NCI-H526 treated with DMSO at 0.1 percent for 48 hours (cell line): ENCODE measurements at regions not wholly inside any gene's neighbourhood (a gene's known extent, or its start where the extent isn't known, plus 50 kb on each side); places are given as distances from the start of the nearest gene placed in this dataset.
"Not testable (repeated sequence)": the region's sequence is repeated elsewhere in the genome, so short reads cannot be mapped to it uniquely, and the experiment has no call there.

Experiments used
- DNase-seq: peaks from one replicate; lab custom pipeline; 2025; lab: John Stamatoyannopoulos, UW

- no peak for DNase-seq
These were observed 347.6 kb downstream of the TMEM121 start for GRCh38 chr14:105873870-105874512.

GRCh38 chr14:105876158-105876557 lies 349.8 kb downstream of the TMEM121 start:
- no peak for DNase-seq

DNA sequence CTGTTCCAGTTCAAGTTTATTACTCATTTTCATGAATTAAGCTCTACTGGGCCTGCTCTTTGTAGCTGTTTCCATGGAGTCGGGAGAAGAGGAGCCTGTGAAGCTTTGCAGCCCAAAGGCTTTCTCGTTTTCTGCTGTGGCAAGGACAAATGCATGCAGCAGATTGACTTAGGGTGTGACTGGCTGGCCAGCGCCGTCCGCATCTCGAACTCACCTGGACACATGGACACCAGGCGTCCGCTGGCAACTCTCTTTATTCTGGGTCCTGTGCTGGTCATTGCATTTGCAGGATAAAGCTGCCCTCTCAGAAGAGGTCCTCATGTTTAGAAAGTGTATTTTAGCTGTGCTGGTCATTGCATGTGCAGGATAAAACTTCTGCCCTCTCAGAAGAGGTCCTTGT lies 350.4 kb downstream of the TMEM121 start:
- no peak for DNase-seq

DNA sequence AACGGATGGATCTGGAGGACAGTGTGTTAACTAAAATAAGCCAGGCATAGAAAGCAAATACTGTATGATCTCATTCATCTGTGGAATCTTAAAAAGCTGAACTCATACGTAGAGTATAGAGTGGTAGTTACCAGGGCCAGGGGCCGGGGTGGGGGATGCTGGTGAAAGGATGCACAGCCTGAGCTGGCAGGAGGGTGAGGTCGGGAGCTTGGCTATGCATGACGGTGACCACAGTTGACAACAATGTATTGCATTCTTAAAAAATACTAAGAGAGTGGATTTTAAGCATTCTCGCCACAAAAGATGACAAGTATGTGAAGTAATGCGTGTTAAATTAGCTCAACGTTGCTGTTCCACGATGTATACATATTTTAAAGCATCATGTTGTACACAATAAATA lies 351.3 kb downstream of the TMEM121 start:
- no peak for DNase-seq

- DNase-seq, result no peak
These were observed 351.7 kb downstream of the TMEM121 start for GRCh38 chr14:105878125-105878524.

- DNase-seq, result no peak
These were observed 352.2 kb downstream of the TMEM121 start for GRCh38 chr14:105878554-105878953.

DNA sequence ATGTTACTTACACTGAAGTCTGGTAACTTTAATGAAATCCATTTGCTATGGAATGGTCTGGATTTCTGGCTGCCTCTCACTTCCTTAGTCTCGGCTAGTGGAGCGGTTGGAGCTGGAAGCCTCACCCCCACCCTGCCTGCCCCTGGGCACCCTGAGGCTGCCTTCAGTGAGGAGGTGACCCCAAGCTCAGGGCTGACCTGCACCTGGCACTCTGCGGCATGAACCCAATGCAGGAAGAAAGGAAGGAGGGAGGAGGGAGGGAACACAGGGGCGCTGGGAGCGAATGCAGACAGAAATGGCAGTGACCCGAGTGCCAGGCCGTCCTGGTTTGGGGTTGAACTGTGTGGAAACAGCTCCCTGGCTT lies 353.1 kb downstream of the TMEM121 start:
- DNase-seq, result no peak

GRCh38 chr14:105879867-105880561 lies 353.6 kb downstream of the TMEM121 start:
- no peak for DNase-seq

GRCh38 chr14:105880616-105881015 lies 354.2 kb downstream of the TMEM121 start:
- no peak for DNase-seq

DNA sequence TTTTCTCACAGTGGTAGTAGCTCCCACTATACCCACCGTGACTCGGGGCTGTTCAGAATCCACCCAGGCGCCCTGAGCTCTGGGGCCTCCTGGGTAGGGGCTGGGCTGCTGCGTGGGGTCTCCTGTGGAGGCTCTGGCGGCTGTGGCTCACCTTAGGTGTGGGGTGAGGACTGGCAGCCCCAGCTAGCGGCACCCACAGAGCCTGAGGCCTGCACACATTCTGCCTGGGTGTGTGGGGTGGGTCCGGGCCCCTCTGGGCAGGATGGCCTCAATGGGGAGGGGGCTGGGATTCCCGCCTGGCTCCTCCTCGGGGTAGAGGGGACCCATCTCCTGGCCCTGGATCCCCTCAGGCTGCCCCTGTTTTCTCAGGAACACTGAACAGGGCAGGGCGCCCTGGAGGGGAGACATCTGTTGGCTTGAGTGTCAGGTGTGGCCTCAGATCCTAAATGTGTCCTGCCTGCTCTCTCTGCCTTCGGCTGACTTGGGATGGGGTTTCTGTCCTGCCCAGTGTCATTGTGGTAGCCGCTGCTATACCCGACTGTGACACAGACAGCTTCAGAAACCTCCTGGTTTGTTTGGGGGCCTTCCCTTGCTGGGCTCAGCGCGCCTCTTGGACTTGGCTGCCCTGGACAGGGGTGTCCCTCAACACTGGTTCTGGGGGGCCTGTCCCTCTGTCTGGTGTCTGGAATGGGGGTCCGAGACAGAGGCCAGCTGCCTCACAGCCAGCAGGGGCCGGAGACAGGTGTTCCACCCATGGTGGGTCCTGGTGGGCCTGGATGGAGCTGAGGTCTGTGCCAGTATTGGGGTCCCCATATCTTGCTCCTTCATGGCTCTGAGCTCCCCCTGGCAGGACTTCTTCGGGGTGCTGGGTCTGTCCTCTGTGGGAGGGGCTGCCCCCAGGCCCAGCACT lies 354.9 kb downstream of the TMEM121 start:
- DNase-seq, result no peak

DNA sequence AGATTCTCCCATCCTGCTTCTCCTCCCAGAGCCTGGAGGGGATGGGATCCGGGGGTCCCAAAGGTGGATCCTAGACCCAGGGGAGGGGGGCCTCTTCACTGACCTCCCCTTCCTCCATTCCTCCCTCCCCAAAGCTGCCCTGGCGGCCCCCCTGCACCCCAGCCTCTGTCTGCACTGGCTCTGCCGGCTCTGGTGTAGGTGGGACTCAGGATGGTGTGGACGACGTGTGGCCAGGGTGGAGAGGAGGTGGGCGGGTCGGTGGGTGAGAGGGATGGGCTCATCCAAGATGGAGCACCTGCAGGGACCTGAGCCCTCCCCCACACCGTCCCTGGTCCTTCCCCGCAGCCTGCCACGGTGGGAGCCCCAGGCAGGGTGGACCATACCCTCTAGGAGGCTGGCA lies 355.6 kb downstream of the TMEM121 start:
- DNase-seq, result not testable (repeated sequence)

- no peak for DNase-seq
These were observed 356.2 kb downstream of the TMEM121 start for GRCh38 chr14:105882626-105883025.

- DNase-seq, result no peak
These were observed 357.0 kb downstream of the TMEM121 start for GRCh38 chr14:105883066-105884005.

DNA sequence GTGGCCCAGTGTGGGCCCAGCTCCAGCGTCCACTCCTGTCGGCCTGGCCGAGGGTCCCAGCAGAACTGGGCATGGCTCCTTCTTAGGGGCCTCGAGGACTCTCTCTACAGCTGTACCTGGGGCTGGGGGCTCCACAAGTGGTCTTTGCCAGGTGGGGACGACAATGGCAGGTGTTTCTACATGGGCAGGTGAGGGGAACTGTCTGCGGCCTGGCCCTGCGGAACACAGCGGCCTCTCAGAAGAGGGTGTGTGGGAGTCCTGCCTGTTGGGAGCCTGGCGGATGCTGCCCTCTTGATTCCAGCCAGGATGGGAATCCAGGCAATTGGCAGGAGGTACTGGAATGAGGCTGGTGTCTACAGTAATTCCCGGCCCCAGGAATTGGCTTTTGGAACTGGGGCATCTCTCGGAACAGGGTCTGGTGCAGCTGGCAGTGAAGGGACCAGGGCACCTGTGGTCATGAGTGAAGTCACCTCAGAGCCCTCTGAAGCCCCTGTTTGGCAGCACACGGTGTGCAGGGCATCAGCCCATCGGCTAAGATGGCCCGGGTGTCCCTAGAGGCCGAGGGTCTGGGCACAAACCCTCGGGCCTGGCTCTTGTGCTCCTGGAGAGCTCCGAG lies 357.9 kb downstream of the TMEM121 start:
- DNase-seq, result not testable (repeated sequence)

GRCh38 chr14:105884808-105885281 lies 358.5 kb downstream of the TMEM121 start:
- DNase-seq, result no peak

DNA sequence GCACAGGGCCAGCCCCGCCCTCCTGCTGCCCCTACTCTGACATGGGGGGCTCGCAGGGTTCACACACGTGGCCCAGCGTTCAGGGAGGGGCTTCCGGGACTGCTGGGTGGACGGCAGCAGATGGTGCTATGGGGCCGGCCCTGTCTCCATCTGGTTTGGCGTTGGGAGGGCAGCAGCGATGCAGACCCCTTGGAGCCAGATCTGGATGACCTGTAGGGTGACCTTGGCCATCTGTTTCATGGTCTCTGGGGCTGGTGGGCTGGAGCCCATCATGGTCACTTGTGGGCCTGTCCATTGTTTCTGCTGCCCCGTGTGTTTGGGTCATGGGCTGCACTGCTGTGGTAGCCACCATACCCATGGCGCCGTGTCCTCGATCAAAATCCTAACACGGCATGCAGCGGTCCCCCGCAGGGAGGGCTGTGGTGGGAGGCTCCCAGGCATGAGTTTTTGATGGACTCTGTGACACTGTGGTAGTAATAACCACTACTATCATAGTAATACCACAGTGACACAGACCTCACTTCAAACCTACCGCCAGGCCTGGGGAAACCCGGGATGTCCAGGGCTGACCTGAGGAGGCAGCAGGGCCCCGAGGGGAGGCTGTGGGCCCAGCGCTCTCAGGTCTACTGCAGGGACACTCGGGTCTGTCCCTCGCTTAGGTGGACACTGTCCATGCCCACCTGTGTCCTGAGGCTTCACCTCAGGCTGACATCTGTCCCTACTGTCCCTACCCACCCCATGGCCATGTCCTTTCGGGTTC lies 359.4 kb downstream of the TMEM121 start:
- no peak for DNase-seq

DNA sequence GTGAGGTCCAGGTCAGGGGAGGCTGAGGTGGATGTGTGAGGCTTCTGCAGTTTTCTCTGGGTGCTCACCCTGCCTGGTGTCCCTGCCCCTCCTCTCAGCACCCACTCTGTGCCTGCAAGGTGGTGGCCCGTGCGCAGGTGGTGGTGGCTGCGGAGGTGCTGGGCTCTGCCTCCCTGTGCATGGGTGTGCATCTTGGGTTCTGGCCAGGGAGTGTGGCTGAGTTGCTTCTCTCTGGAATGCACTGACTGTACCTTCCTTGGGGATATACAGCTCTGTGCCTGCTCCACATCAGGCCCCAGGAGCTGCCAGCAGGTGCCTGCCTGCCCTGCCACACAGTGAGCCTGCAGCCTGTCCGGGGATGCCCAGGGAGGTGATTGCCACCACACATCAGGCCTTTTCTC lies 360.4 kb downstream of the TMEM121 start:
- not testable (repeated sequence) for DNase-seq

- DNase-seq, result no peak
These were observed 361.3 kb downstream of the TMEM121 start for GRCh38 chr14:105887692-105888091.

DNA sequence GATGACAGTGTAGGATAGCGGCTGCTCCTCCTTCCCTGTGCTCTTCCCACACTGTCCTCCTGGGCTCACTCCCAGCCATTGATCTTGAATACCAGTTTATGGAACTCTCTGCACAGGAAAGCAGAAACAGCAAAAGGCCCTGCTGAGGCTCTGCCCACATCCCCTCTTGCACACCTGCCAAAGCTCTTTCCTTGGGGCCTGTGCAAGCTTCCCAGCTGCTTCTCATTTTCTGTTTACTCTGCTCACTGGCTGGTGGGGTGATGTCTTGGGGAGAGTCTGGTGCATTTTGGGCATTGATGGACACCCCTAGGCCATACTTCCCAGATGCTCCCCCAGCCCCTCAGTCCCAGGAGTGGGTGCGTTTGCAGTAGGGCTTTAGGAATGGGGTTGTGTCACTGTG lies 361.8 kb downstream of the TMEM121 start:
- DNase-seq, result no peak
